Eye (tissue), 1 donor: ENCODE measurements at regions not wholly inside any gene's neighbourhood (a gene's known extent, or its start where the extent isn't known, plus 50 kb on each side); places are given as distances from the start of the nearest gene placed in this dataset.
A peak's percentile ranks its signal among the peaks of the same experiment; 100 is the strongest.

ENCODE experiments used
- DNase-seq: peaks from one replicate; pipeline ENCODE4 v3.0.0-alpha.2; 2015

GRCh38 chr3:117200962-117201361, 491.4 kb downstream of the TUSC7 start:
- no peak for DNase-seq

DNA sequence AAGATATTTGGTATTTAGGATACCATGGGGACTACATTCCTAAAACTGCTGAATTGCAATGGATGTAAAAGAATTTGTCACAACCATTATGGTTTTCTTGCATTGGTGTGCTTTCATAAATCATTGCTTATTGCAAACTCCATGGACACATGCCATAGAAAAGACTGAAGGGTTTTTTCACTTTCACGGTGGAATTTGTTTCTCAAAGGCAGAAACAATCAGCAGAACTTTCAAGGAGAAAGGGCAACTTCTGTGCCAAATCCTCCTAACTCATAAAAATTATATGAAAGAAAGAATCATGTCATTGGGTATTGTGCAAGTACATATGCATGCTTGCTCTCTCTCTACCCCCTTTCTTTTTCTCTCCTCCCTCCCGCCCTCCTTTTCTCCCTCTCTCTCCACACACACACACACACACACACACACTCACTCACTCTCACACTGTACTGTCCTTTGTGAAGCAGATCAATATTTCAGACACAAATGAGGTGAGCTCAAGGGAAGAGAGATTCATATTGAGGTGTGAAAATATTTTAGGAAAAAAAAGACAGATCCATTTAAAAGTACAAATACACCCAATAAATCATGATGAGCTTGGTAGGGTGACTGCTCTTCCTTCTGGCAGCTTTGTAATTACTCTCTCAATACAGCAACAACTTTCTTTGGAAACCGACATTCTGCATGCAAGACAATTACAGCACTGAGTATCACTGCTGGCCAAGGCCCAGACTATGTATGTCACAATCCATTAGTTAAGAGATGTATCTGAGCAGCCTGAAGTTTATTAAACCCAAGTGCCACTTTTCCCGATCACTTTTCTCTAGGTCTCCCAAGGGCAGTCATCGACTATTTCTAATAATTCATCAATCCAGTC, 492.6 kb downstream of the TUSC7 start:
- DNase-seq = peak; percentile 51

GRCh38 chr3:117217355-117217754, 507.8 kb downstream of the TUSC7 start:
- DNase-seq = no peak

GRCh38 chr3:117217760-117218316, 508.3 kb downstream of the TUSC7 start:
- DNase-seq = no peak

GRCh38 chr3:117218641-117219048, 509.1 kb downstream of the TUSC7 start:
- DNase-seq = no peak

GRCh38 chr3:117219296-117219695, 509.7 kb downstream of the TUSC7 start:
- no peak for DNase-seq

DNA sequence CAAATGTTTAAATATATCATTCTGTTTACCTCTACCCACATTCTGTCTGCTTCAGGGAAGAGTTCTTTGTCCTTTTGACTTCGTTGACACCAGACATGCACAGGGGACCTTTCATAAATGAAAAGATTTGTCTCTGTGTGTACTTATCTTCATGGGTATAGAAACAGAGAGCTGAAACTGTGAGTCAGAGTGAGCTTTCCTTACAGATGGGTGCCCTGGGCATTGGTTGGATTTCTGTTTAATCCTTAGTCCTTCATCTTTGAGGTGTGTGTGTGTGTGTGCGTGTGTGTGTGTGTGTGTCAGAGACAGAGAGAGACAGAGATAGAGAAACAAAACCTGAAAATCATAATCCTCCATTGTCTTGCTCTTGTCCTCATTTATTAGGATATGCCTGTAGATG, 517.4 kb downstream of the TUSC7 start:
- DNase-seq = no peak

DNA sequence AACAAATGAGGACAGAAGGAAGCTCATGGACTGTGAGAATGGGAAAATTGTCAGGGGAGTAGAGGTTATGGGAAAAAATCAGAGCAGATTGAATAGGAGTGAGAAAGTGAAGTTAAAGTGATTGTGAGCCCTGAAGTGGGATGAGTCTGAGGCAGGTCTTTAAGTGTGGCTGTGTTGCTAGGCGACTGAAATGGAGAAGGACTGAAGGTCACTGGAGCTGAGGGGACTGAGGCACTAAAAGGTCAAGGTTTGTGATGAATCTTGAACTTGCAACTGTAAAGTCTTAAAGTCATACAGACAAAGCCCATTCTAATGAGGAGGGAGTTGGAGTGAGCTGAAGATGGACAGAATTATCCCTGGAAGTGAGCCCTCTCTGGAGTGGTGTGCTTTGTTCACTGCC, 518.9 kb downstream of the TUSC7 start:
- DNase-seq = no peak

- no peak for DNase-seq
These were observed 521.3 kb downstream of the TUSC7 start for GRCh38 chr3:117230924-117231323.

GRCh38 chr3:117234331-117234730, 524.8 kb downstream of the TUSC7 start:
- no peak for DNase-seq

- no peak for DNase-seq
These were observed 525.7 kb downstream of the TUSC7 start for GRCh38 chr3:117235304-117235703.

- no peak for DNase-seq
These were observed 529.2 kb downstream of the TUSC7 start for GRCh38 chr3:117238806-117239205.

DNA sequence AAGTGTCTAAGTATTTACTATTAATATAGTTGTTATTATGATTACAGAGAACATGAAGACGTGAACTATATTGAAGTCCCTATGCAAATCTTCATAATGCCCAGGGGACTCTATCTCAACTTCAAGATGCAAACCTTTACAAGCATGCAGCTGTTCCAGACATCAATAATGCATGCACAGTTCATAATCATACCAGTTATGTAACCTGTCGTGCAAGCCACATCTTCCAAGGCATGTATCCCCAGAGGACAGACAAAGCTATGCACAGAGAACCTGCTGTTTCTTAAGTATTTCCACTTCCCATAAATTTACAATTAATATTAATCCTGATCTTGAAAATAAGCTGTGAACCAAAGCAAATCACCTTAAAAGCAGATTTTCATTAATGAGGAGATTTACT, 534.1 kb downstream of the TUSC7 start:
- peak; percentile 69 for DNase-seq

GRCh38 chr3:117246771-117247555, 537.4 kb downstream of the TUSC7 start:
- DNase-seq = no peak

- DNase-seq = no peak
These were observed 538.6 kb downstream of the TUSC7 start for GRCh38 chr3:117248153-117248552.

- DNase-seq = no peak
These were observed 542.6 kb downstream of the TUSC7 start for GRCh38 chr3:117252208-117252607.

GRCh38 chr3:117252651-117253050, 543.1 kb downstream of the TUSC7 start:
- no peak for DNase-seq

DNA sequence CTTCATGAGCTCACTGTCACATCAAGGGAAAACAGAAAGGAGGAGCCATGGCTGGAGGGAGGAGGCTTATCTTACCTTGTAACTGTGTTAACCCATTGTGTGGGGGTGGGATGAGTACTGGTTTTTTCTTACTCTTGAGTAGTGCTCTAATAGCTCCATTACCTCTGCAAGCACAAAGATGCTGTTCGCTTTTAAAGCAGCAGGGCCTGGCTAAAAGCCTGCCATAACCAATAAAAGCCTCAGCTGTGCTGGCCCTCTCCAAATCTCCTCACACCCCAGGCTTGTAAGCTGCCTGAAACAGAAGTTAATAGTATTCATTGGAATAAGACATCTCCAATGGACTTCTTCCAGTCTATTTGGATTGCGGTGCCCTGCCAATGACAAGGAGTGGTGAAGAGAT, 544.1 kb downstream of the TUSC7 start:
- DNase-seq = no peak

GRCh38 chr3:117254985-117255384, 545.4 kb downstream of the TUSC7 start:
- DNase-seq = no peak

DNA sequence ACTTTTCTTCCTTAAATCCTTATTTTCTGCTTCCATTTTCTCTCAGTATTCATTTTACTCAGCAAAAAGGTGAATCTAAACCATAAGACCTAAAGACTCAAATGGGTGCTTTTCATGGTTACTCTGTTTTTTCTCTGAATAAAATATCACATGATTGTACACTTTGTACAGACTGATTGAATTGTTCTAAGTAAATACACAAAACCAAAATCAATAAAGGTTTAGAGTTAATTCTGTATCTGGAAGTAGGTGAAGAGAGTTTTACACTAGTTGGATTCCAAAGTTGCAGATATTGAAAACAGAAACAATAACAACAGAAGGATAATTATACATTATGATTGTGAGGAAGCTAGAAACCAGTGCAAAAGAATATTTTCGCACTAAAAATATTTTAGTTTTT, 546.2 kb downstream of the TUSC7 start:
- no peak for DNase-seq

DNA sequence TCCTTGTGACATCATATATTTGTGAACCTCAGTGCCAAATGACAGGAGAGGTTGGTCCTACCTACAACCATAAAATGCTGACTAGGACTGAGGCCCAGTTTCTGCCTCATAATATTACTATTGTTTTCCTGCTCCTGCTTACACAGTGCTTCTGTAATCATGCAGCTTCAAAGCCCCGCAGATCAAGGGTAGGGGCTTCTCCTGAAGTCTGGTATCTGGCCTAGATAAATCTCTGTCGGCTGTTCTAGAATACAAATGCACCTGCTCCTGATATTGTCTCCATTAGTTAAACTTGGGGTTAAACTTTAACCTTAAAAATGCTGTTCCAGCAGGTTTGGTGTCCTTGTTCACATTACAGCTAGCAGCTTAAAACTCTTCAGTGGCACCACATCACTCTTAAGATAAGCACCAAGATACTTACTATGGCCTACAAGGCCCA, 552.4 kb downstream of the TUSC7 start:
- DNase-seq = no peak

DNA sequence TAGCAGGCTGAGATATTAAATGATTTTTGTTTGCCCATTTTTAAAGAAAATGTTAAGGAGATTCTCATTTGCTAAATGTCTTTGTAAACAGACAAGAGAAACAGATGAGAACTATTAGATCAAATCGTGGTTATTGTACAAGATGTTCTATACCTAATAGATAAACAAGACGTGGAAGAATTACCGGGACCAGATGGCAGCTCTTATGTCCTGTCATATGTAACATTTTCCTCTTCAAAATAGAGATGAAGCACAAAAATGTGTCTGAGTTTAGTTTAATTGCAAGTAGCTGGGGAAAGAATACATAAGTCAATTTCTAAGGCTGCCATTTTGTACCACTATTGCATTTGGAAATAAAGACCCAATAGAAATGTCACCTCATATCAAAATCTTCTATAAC, 553.7 kb downstream of the TUSC7 start:
- no peak for DNase-seq

GRCh38 chr3:117263745-117264144, 554.2 kb downstream of the TUSC7 start:
- DNase-seq = no peak
